SK-N-MC (cell line): ENCODE measurements at regions not wholly inside any gene's neighbourhood (a gene's known extent, or its start where the extent isn't known, plus 50 kb on each side); places are given as distances from the start of the nearest gene placed in this dataset.
"Not testable (repeated sequence)": the region's sequence is repeated elsewhere in the genome, so short reads cannot be mapped to it uniquely, and the experiment has no call there.

Experiments
- DNase-seq: peaks from one replicate; pipeline ENCODE4 v3.0.0-alpha.2; 2011; ENCODE audit warnings: low read depth, low spot score
- H3K27ac ChIP-seq: fragments of 200-600 bp; sonication (generic); 2 replicates; pipeline ENCODE4 v1.5.1; 2016; ENCODE audit warnings: mixed run types
- H3K36me3 ChIP-seq: fragments of 200-600 bp; sonication (generic); 2 replicates; pipeline ENCODE4 v1.6.1; 2017; ENCODE audit warnings: antibody characterized with exemption, low read length, mixed read lengths; ENCODE audit not compliant: insufficient read depth
- H3K4me3 ChIP-seq: fragments of 200-600 bp; sonication (generic); 2 replicates; pipeline ENCODE4 v1.5.1; 2016
- H3K9ac ChIP-seq: fragments of 200-600 bp; sonication (generic); 2 replicates; pipeline ENCODE4 v1.8.0; 2017; ENCODE audit warnings: mixed run types, mixed read lengths; ENCODE audit not compliant: insufficient read length
- H3K9me3 ChIP-seq: fragments of 200-600 bp; sonication (generic); 2 replicates; pipeline ENCODE4 v1.6.1; 2017; ENCODE audit warnings: low read depth, mild to moderate bottlenecking, antibody characterized with exemption, low read length, moderate library complexity, mixed read lengths
- EZH2 ChIP-seq: fragments of 200-600 bp; sonication (generic); IDR thresholded peaks from one replicate; pipeline ENCODE4 v1.6.1; 2017; ENCODE audit warnings: antibody characterized with exemption
- FOXP2 ChIP-seq: optimal IDR thresholded peaks from 2 replicates; pipeline ENCODE3; 2011; ENCODE audit warnings: mild to moderate bottlenecking, moderate library complexity; ENCODE audit not compliant: insufficient read depth; ENCODE audit errors: extremely low read length, control extremely low read depth
- POLR2AphosphoS5 ChIP-seq: IDR thresholded peaks from 2 replicates; pipeline ENCODE4 v1.6.1; 2012; ENCODE audit warnings: mild to moderate bottlenecking, low read depth, low read length, borderline replicate concordance

DNA sequence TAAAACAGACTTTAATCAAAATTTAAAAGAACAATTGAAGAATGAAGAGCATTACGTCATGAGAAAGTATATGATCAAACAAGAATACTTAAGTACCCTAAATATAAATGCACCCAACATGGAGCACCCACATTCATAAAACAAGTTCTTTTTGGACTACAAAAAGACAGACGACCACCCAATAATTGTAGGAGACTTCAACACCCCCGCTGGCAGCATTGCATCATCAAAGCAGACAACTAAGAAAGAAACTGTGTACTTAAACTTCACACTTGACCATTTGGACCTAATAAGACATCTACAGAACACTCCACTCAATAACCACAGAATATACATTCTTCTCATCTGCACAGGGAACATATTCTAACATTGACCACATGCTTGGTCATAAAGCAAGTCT, 291.7 kb upstream of the ZNF322 start:
- not testable (repeated sequence) for DNase-seq

DNA sequence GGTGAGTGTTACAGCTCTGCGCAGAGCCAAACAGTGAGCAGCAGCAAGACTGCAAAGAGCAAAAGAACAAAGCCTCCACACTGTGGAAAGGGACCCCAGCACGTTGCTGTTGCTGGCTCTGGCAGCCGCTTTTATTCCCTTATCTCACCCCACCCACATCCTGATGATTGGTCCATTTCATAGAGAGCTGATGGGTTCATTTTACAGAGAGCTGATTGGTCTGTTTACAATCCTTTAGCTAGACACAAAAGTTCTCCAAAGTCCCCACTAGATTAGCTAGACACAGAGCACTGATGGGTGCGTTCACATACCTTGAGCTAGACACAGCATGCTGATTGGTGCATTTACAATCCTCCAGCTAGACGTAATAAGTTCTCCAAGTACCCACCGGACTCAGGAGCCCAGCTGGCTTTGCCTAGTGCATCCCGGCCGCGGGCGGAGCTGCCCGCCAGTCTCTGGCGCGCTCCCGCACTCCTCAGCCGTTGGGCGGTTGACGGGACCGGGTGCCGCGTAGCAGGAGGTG, 291.4 kb upstream of the PRSS16 start:
- peak overlapping the region; percentile 57; the same call in 1 of the 2 replicates for H3K27ac ChIP-seq
- not testable (repeated sequence) for H3K36me3 ChIP-seq, H3K9me3 ChIP-seq, H3K9ac ChIP-seq
- peak; percentile 62 for TF ChIP-seq POLR2AphosphoS5
- peak; percentile 79 for DNase-seq
- peak overlapping the region; percentile 68 for H3K4me3 ChIP-seq

More for the DNA sequence above, 291.7 kb upstream of the ZNF322 start:
- H3K36me3 ChIP-seq, H3K9ac ChIP-seq, H3K9me3 ChIP-seq, H3K27ac ChIP-seq, H3K4me3 ChIP-seq: not testable (repeated sequence)

DNA sequence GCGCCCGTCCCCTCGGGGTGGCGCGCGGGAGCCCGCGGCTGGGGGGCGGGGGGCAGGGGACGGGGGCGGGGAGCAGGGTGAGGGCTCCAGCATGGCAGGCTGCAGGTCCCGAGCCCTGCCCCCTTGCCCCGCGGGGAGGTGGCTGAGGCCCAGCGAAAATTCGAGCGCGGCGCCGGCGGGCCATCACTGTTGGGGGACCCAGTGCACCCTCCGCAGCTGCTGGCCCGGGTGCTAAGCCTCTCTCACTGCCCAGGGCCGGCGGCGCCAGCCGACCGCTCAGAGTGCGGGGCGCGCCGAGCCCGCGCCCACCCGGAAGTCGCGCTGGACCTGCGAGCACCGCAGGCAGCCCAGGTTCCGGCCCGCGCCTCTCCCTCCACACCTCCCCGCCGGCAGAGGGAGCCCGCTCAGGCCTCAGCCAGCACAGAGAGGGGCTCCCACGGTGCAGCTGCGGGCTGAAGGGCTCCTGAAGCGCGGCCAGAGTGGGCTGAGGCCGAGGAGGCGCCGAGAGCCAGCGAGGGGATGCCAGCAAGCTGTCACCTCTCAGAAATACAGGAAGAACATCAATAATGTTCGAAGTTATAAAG, 290.8 kb upstream of the PRSS16 start:
- Histone ChIP-seq H3K27ac (peak overlapping the region; percentile 76), H3K9ac (peak overlapping the region; percentile 71), H3K4me3 (peak overlapping the region; percentile 75)
- peak; percentile 46 for TF ChIP-seq POLR2AphosphoS5
- DNase-seq, H3K9me3 ChIP-seq, H3K36me3 ChIP-seq: not testable (repeated sequence)

DNA sequence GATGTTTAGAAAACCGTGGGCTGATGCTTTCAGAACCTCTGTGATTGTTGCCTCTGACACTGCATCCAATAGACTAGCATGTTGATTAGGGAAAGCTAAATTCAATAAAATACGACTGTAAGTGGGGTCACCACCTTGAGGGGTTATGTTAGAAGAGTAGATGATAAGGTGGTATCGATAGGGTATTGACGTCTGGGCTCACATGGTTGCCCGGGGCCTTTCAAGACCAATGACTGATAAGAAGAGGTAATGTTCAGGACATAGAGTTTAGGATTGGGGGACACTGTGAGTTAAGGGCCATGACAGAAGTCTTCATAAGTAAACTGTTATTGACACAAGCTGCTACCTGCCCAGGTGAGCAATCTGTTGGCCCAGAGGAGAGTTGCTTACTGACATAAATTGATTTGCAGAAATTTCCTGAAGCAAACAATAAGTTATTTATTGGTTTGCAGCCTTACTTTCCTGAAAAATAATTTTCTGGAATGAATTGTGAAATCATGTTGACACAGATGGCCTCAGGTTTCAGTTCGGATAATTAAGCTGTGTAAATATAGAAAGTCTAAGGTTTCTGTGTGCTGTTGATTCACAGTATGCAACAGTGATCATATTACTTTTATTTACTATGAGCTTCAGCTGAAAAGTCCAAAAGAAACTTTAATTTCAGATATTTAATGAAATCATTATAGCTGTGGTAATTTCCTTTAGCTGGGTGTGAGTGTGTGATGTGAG, 289.9 kb upstream of the PRSS16 start:
- Histone ChIP-seq H3K9ac (peak overlapping the region; percentile 71), H3K27ac (peak overlapping the region; percentile 76; the same call in 1 of the 2 replicates), H3K4me3 (peak overlapping the region; percentile 75)
- not testable (repeated sequence) for H3K9me3 ChIP-seq, H3K36me3 ChIP-seq, DNase-seq

DNA sequence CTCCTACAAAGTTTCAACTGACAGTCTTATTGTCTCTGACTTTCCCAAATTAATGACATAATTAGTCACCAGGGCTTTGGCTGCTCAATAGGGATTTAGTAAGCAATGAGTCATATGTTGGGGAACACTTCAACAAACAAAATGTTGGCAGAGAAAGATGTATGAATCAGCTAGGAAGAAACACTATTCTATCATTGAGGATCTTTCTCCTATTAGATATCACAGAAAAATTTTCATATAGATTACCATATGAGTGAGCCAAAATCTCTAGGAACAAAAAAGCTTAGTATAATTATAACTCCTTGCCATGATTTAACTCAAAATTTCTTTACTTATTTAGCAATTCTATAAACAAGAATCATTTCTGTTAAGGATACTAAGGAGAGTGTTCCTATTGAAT, 286.3 kb upstream of the PRSS16 start:
- not testable (repeated sequence) for H3K9me3 ChIP-seq, H3K4me3 ChIP-seq, H3K9ac ChIP-seq, H3K27ac ChIP-seq, H3K36me3 ChIP-seq, DNase-seq

DNA sequence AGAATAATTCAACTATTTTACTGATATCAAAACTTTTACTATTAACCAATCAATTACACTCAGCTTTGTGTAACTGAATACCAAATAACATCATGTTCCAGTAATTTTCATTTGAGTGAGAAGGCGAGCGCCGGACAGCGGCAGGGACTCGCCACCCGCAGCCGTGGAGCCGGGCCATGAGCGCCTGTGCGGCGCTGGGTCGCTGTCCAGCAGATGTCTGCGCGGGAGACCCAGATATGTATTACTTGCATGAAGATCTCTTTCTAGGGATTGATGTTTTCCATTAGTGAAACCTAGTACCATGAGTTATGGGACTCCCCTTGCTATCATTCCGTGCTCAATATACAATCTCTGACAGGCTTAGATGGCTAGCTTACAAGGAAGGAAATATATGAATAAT, 245.1 kb upstream of the PRSS16 start:
- Histone ChIP-seq H3K4me3 (no peak overlapping the region), H3K9me3 (no peaks in the 10 kb centered on the region), H3K9ac (no peak overlapping the region), H3K27ac (no peak overlapping the region), H3K36me3 (no peaks in the 10 kb centered on the region)
- no peak for DNase-seq
- TF ChIP-seq EZH2: no peak
- no peak for TF ChIP-seq FOXP2
- no peak for TF ChIP-seq POLR2AphosphoS5

DNA sequence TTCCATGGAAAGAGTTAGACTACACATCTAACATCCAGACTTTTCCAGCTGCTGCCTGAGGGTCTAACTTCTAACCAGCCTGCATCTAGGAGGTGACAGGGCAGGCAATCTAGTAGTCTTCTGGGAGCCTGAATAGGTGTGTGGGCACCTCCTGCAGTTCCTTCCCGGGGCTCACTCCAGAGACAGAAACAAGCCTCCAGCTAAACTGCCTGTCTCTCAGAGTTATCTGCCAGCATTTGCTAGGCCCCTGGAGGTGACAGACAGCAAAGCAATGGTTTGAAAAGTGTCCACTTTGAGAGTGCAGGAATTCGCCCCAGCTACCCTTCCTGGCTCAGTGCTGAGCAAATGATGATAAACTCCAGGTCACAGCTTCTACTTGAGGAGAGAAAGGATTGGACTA, 240.5 kb upstream of the PRSS16 start:
- H3K4me3 ChIP-seq: no peak overlapping the region
- DNase-seq: no peak

DNA sequence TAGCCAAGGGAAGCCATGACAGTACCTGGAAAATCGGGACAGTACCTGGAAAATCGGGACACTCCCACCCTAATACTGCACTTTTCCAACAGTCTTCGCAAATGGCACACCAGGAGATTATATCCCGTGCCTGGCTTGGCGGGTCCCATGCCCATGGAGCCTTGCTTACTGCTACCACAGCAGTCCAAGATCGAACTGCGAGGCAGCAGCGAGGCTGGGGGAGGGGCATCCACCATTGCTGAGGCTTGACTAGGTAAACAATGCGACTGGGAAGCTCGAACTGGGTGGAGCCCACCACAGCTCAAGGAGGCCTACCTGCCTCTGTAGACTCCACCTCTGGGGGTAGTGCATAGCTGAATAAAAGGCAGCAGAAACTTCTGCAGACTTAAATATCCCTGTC, 238.9 kb upstream of the PRSS16 start:
- H3K36me3 ChIP-seq, H3K4me3 ChIP-seq, H3K9me3 ChIP-seq, H3K27ac ChIP-seq, H3K9ac ChIP-seq, DNase-seq: not testable (repeated sequence)

More for the DNA sequence above, 240.5 kb upstream of the PRSS16 start:
- Histone ChIP-seq H3K9ac (no peak overlapping the region), H3K27ac (no peak overlapping the region), H3K36me3 (no peaks in the 10 kb centered on the region), H3K9me3 (no peaks in the 10 kb centered on the region)
- TF ChIP-seq POLR2AphosphoS5 (no peak), FOXP2 (no peak), EZH2 (no peak)

DNA sequence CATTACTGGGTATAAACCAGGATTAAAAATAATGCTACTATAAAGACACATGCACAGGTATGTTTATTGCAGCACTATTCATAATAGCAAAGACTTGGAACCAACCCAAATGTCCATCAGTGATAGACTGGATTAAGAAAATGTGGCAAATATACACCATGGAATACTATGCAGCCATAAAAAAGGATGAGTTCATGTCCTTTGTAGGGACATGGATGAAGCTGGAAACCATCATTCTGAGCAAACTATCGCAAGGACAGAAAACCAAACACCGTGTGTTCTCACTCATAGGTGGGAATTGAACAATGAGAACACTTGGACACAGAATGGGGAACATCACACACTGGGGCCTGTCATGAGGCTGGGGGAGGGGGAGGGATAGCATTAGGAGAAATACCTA, 233.4 kb upstream of the PRSS16 start:
- H3K9ac ChIP-seq: not testable (repeated sequence)

DNA sequence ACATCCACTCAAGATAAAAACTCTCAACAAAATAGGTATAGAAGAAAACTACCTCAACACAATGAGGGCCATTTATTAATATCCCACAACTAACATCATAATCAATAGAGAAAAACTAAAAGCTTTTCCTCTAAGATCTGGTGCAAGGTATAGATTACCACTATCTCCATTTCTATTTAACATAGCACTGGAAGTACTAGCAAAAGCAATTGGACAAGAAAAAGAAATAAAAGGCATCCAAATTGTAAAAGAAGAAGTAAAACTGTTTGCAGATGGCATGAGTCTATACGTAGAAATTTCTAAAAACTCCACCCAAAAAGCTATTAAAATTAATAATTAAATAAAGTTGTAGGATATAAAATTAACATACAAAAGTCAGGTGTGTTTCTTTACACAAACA, 230.8 kb upstream of the PRSS16 start:
- no peaks in the 10 kb centered on the region for H3K9me3 ChIP-seq

More for the DNA sequence above, 233.4 kb upstream of the PRSS16 start:
- DNase-seq, H3K36me3 ChIP-seq, H3K4me3 ChIP-seq, H3K9me3 ChIP-seq, H3K27ac ChIP-seq: not testable (repeated sequence)

DNA sequence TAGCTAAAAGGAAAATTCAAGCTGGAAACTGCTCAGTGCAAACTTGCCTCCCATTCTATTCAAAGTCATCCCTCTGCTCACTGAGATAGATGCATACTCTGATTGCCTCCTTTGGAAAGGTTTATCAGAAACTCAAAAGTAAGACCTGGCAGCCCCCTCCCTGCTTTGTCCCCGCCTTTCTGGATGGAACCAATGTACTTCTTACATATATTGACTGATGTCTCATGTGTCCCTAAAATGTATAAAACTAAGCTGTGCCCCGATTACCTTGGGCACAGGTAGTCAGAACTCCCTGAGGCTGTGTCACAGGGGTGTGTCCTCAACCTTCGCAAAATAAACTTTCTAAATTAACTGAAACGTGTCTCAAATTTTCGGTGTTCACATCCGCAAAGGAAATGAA, 229.1 kb upstream of the PRSS16 start:
- not testable (repeated sequence) for H3K9me3 ChIP-seq, H3K36me3 ChIP-seq, H3K4me3 ChIP-seq, H3K27ac ChIP-seq, DNase-seq, H3K9ac ChIP-seq

More for the DNA sequence above, 230.8 kb upstream of the PRSS16 start:
- no peak for TF ChIP-seq POLR2AphosphoS5
- no peak for TF ChIP-seq FOXP2
- TF ChIP-seq EZH2: no peak
- no peak for DNase-seq
- Histone ChIP-seq H3K4me3 (no peak overlapping the region), H3K9ac (no peak overlapping the region), H3K27ac (no peak overlapping the region), H3K36me3 (no peaks in the 10 kb centered on the region)
